WTC11 (cell line): ENCODE measurements at regions not wholly inside any gene's neighbourhood (a gene's known extent, or its start where the extent isn't known, plus 50 kb on each side); places are given as distances from the start of the nearest gene placed in this dataset.

ENCODE experiments used
- ATAC-seq: fragments of 200-7000 bp; cut with Tn5 transposase; 2 replicates; pipeline ENCODE4 v1.10.0; 2021; ENCODE audit warnings: mild to moderate bottlenecking, moderate library complexity
- CTCF ChIA-PET: fragments of 300-600 bp; sonication (Branson Sonifier 250); formaldehyde crosslinking; loops from one replicate; lab custom pipeline; 2021; ENCODE audit warnings: antibody characterized with exemption; lab: Charles Lee
- POLR2A ChIA-PET: fragments of 350-600 bp; sonication (Branson Sonifier 250); formaldehyde crosslinking; loops from one replicate; lab custom pipeline; 2021; ENCODE audit warnings: antibody characterized with exemption; lab: Charles Lee
- DNase-seq: peaks from one replicate; pipeline ENCODE4 v3.0.0; 2021; ENCODE audit warnings: low spot score
- H3K27ac Mint-ChIP-seq: 2 replicates; pipeline ENCODE4 v1.8.0; 2021; ENCODE audit warnings: mixed read lengths
- H3K27me3 Mint-ChIP-seq: 2 replicates; pipeline ENCODE4 v1.8.0; 2021; ENCODE audit warnings: low read depth, mild to moderate bottlenecking, moderate library complexity, mixed read lengths
- H3K36me3 Mint-ChIP-seq: 2 replicates; pipeline ENCODE4 v1.8.0; 2021; ENCODE audit warnings: mixed read lengths
- H3K4me1 Mint-ChIP-seq: 2 replicates; pipeline ENCODE4 v1.8.0; 2022; ENCODE audit warnings: mixed read lengths
- H3K4me3 Mint-ChIP-seq: 2 replicates; pipeline ENCODE4 v1.8.0; 2021; ENCODE audit warnings: mild to moderate bottlenecking, moderate library complexity, mixed read lengths
- H3K9me3 Mint-ChIP-seq: 2 replicates; pipeline ENCODE4 v1.8.0; 2021; ENCODE audit warnings: mixed read lengths
- CREM ChIP-seq: sonication (generic); formaldehyde crosslinking; IDR thresholded peaks from 2 replicates; pipeline ENCODE4 v1.8.1; 2022; ENCODE audit warnings: mild to moderate bottlenecking, missing genetic modification reagents, moderate library complexity
- ESRRA ChIP-seq: sonication (generic); formaldehyde crosslinking; IDR thresholded peaks from 2 replicates; pipeline ENCODE4 v1.8.1; 2022; ENCODE audit warnings: mild to moderate bottlenecking, missing genetic modification reagents, borderline replicate concordance
- ETV6 ChIP-seq: sonication (generic); formaldehyde crosslinking; IDR thresholded peaks from 2 replicates; pipeline ENCODE4 v1.8.1; 2022; ENCODE audit warnings: mild to moderate bottlenecking, missing genetic modification reagents
- FOXK1 ChIP-seq: sonication (generic); formaldehyde crosslinking; IDR thresholded peaks from 2 replicates; pipeline ENCODE4 v1.8.0; 2022; ENCODE audit warnings: mild to moderate bottlenecking, moderate library complexity, missing genetic modification reagents
- KAT7 ChIP-seq: sonication (generic); formaldehyde crosslinking; IDR thresholded peaks from 2 replicates; pipeline ENCODE4 v1.8.1; 2023; ENCODE audit warnings: missing genetic modification reagents, mild to moderate bottlenecking, borderline replicate concordance
- NFATC4 ChIP-seq: fragments of 250-450 bp; sonication (Bioruptor Pico); IDR thresholded peaks from 2 replicates; pipeline ENCODE4 v1.9.0; 2021; ENCODE audit warnings: mild to moderate bottlenecking
- NFYB ChIP-seq: sonication (generic); formaldehyde crosslinking; conservative IDR thresholded peaks from 2 replicates; pipeline ENCODE4 v1.8.0; 2022; ENCODE audit warnings: low read depth, missing genetic modification reagents
- SP1 ChIP-seq: sonication (generic); formaldehyde crosslinking; conservative IDR thresholded peaks from 2 replicates; pipeline ENCODE4 v1.8.1; 2022; ENCODE audit warnings: missing genetic modification reagents
- ZNF263 ChIP-seq: sonication (generic); formaldehyde crosslinking; IDR thresholded peaks from 2 replicates; pipeline ENCODE4 v1.8.1; 2022; ENCODE audit warnings: low read depth, mild to moderate bottlenecking, moderate library complexity, missing genetic modification reagents
- ZNF671 ChIP-seq: fragments of 250-450 bp; sonication (Bioruptor Pico); IDR thresholded peaks from 2 replicates; pipeline ENCODE4 v1.8.0; 2021; ENCODE audit warnings: mild to moderate bottlenecking
- TF ChIP-seq, protein P1 (sequence below): sonication (generic); formaldehyde crosslinking; IDR thresholded peaks from 2 replicates; pipeline ENCODE4 v1.8.0; 2023; ENCODE audit warnings: missing genetic modification reagents, mild to moderate bottlenecking, borderline replicate concordance
- TF ChIP-seq, protein P2 (sequence below): sonication (generic); formaldehyde crosslinking; conservative IDR thresholded peaks from 2 replicates; pipeline ENCODE4 v1.8.1; 2023; ENCODE audit warnings: mild to moderate bottlenecking, low read depth, missing genetic modification reagents, moderate library complexity
- TF ChIP-seq, protein P3 (sequence below): sonication (generic); formaldehyde crosslinking; IDR thresholded peaks from 2 replicates; pipeline ENCODE4 v1.8.1; 2023; ENCODE audit warnings: mild to moderate bottlenecking, missing genetic modification reagents
- TF ChIP-seq, protein P4 (sequence below): sonication (generic); formaldehyde crosslinking; IDR thresholded peaks from 2 replicates; pipeline ENCODE4 v1.8.1; 2023; ENCODE audit warnings: mild to moderate bottlenecking, missing genetic modification reagents, moderate library complexity
- TF ChIP-seq, protein P5 (sequence below): sonication (generic); formaldehyde crosslinking; IDR thresholded peaks from 2 replicates; pipeline ENCODE4 v1.8.1; 2022; ENCODE audit warnings: missing genetic modification reagents, borderline replicate concordance

DNA sequence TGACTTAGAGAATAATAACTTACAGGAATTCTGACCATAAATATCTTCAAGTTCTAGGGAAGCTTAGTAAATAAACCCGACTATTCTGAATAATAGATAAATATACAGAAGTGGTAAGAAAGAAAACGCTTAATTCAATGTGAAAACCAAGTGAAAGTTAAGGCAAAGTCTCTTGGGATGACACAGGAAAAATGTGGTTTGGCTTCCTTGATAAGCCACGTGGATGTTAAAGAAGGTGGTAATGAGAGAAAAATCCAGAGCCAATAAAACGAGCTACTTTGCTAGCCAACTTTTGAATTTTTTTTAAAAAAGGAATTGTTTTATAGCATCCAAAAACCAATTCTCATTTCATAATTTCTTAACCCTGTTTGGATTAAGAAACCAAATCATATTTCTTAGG, 166.2 kb upstream of the VRK2 start (continued):
- TF ChIP-seq, protein P1, sequence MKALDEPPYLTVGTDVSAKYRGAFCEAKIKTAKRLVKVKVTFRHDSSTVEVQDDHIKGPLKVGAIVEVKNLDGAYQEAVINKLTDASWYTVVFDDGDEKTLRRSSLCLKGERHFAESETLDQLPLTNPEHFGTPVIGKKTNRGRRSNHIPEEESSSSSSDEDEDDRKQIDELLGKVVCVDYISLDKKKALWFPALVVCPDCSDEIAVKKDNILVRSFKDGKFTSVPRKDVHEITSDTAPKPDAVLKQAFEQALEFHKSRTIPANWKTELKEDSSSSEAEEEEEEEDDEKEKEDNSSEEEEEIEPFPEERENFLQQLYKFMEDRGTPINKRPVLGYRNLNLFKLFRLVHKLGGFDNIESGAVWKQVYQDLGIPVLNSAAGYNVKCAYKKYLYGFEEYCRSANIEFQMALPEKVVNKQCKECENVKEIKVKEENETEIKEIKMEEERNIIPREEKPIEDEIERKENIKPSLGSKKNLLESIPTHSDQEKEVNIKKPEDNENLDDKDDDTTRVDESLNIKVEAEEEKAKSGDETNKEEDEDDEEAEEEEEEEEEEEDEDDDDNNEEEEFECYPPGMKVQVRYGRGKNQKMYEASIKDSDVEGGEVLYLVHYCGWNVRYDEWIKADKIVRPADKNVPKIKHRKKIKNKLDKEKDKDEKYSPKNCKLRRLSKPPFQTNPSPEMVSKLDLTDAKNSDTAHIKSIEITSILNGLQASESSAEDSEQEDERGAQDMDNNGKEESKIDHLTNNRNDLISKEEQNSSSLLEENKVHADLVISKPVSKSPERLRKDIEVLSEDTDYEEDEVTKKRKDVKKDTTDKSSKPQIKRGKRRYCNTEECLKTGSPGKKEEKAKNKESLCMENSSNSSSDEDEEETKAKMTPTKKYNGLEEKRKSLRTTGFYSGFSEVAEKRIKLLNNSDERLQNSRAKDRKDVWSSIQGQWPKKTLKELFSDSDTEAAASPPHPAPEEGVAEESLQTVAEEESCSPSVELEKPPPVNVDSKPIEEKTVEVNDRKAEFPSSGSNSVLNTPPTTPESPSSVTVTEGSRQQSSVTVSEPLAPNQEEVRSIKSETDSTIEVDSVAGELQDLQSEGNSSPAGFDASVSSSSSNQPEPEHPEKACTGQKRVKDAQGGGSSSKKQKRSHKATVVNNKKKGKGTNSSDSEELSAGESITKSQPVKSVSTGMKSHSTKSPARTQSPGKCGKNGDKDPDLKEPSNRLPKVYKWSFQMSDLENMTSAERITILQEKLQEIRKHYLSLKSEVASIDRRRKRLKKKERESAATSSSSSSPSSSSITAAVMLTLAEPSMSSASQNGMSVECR (CRISPR knock-in tag) = no peak

DNA sequence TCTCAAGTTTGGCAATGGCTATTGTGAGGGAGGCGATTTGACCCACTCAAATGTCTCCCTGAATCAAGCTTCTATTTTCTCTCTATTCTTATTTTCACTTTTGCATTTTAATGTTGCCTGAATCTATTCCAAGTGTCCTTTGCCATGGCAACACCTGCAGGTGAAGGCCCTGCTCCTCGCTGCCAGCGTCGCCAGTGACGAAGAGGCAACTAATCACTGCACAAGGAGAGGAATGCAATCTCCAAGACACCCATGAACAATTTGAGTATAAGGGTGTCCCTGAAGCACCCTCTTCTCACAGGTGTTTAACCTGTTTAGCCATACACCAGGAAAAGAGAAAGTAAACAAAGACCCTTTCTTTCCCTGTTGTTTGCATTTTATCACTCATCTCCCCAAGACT, 165.6 kb upstream of the VRK2 start:
- peaks cover 7% of the 10 kb centered on the region for H3K4me1 Mint-ChIP-seq
- POLR2A ChIA-PET = no interaction called here
- DNase-seq (no peak), ATAC-seq (no peak)
- H3K36me3 Mint-ChIP-seq = no peaks in the 10 kb centered on the region
- H3K27ac Mint-ChIP-seq = no peak overlapping the region
- H3K9me3 Mint-ChIP-seq = no peaks in the 10 kb centered on the region
- no peak overlapping the region for H3K4me3 Mint-ChIP-seq
- CTCF ChIA-PET = interaction anchor here (0.6 to 1.0 kb wide), 2 partner anchors 160 to 1058 kb away, joined by 3 to 5 read pairs; no protein-coding TSS in a partner anchor
- TF ChIP-seq, protein P1 (CRISPR knock-in tag) = no peak
- no peak for TF ChIP-seq ETV6 (CRISPR knock-in tag)
- TF ChIP-seq, protein P2, sequence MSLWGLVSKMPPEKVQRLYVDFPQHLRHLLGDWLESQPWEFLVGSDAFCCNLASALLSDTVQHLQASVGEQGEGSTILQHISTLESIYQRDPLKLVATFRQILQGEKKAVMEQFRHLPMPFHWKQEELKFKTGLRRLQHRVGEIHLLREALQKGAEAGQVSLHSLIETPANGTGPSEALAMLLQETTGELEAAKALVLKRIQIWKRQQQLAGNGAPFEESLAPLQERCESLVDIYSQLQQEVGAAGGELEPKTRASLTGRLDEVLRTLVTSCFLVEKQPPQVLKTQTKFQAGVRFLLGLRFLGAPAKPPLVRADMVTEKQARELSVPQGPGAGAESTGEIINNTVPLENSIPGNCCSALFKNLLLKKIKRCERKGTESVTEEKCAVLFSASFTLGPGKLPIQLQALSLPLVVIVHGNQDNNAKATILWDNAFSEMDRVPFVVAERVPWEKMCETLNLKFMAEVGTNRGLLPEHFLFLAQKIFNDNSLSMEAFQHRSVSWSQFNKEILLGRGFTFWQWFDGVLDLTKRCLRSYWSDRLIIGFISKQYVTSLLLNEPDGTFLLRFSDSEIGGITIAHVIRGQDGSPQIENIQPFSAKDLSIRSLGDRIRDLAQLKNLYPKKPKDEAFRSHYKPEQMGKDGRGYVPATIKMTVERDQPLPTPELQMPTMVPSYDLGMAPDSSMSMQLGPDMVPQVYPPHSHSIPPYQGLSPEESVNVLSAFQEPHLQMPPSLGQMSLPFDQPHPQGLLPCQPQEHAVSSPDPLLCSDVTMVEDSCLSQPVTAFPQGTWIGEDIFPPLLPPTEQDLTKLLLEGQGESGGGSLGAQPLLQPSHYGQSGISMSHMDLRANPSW (CRISPR knock-in tag) = no peak
- no peak for TF ChIP-seq ZNF263 (CRISPR knock-in tag)
- no peaks in the 10 kb centered on the region for H3K27me3 Mint-ChIP-seq

DNA sequence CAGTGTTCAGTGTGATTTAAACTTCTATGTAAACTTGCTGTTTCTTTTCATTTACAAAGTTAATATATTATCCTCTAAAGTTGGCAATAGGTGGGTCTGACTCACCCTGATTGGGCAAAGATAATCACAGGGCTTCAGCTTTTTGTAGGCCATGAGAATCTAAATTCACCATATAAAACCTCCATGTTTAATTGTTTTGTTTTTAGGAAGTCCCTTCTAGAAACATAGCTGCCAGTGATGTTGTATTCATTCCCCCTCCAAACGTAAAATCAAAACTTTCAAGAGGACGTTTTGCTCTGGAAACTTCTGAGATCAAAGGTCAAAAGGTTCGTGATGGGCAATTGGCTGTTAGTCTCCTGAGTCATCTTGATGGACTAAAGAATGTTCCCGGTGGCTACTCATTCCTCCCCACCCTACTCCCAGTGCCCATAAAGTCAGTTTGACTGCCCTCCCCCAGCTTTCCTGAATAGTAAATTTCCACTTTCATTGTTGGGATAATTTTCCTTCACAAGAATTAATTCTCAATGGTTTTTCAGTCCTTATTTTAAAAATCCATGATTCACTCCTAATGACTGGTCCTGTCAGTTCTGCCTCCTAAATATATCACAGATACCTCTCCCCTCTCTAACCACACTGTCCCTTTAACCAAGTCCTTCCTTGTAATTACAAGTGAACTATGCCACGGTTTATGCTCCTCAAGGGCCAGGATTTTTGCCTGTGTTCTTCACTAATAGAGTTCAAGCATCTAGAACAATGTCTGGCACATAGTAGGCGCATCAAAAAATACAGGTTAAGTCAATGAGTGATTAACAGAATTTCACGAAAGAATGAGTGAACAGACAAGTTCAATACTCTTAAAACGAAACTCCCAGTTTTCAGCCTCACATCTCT, 164.4 kb upstream of the VRK2 start:
- no peaks in the 10 kb centered on the region for H3K27me3 Mint-ChIP-seq
- H3K27ac Mint-ChIP-seq = no peak overlapping the region
- DNase-seq = no peak
- CTCF ChIA-PET = interaction anchor here (0.7 to 0.8 kb wide), 2 partner anchors 45 to 162 kb away, joined by 3 read pairs; no protein-coding TSS in a partner anchor
- no peak; the same call in 1 of the 2 replicates for ATAC-seq
- no peaks in the 10 kb centered on the region for H3K36me3 Mint-ChIP-seq
- POLR2A ChIA-PET = no interaction called here
- H3K4me1 Mint-ChIP-seq = peaks cover 11% of the 10 kb centered on the region
- no peaks in the 10 kb centered on the region for H3K9me3 Mint-ChIP-seq
- H3K4me3 Mint-ChIP-seq = no peak overlapping the region
- TF ChIP-seq NFATC4 (CRISPR knock-in tag) (no peak), KAT7 (CRISPR knock-in tag) (no peak), ESRRA (CRISPR knock-in tag) (no peak), CREM (no peak), NFYB (CRISPR knock-in tag) (no peak), FOXK1 (CRISPR knock-in tag) (no peak), ZNF671 (CRISPR knock-in tag) (no peak), SP1 (CRISPR knock-in tag) (no peak)
- TF ChIP-seq, protein P3, sequence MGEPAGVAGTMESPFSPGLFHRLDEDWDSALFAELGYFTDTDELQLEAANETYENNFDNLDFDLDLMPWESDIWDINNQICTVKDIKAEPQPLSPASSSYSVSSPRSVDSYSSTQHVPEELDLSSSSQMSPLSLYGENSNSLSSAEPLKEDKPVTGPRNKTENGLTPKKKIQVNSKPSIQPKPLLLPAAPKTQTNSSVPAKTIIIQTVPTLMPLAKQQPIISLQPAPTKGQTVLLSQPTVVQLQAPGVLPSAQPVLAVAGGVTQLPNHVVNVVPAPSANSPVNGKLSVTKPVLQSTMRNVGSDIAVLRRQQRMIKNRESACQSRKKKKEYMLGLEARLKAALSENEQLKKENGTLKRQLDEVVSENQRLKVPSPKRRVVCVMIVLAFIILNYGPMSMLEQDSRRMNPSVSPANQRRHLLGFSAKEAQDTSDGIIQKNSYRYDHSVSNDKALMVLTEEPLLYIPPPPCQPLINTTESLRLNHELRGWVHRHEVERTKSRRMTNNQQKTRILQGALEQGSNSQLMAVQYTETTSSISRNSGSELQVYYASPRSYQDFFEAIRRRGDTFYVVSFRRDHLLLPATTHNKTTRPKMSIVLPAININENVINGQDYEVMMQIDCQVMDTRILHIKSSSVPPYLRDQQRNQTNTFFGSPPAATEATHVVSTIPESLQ (CRISPR knock-in tag) = no peak
- TF ChIP-seq, protein P4, sequence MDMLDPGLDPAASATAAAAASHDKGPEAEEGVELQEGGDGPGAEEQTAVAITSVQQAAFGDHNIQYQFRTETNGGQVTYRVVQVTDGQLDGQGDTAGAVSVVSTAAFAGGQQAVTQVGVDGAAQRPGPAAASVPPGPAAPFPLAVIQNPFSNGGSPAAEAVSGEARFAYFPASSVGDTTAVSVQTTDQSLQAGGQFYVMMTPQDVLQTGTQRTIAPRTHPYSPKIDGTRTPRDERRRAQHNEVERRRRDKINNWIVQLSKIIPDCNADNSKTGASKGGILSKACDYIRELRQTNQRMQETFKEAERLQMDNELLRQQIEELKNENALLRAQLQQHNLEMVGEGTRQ (CRISPR knock-in tag) = no peak
- TF ChIP-seq, protein P5, sequence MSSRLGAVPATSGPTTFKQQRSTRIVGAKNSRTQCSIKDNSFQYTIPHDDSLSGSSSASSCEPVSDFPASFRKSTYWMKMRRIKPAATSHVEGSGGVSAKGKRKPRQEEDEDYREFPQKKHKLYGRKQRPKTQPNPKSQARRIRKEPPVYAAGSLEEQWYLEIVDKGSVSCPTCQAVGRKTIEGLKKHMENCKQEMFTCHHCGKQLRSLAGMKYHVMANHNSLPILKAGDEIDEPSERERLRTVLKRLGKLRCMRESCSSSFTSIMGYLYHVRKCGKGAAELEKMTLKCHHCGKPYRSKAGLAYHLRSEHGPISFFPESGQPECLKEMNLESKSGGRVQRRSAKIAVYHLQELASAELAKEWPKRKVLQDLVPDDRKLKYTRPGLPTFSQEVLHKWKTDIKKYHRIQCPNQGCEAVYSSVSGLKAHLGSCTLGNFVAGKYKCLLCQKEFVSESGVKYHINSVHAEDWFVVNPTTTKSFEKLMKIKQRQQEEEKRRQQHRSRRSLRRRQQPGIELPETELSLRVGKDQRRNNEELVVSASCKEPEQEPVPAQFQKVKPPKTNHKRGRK (CRISPR knock-in tag) = no peak
